ENCODE measurements at regions not wholly inside any gene's neighbourhood (a gene's known extent, or its start where the extent isn't known, plus 50 kb on each side); places are given as distances from the start of the nearest gene placed in this dataset.
A peak's percentile ranks its signal among the peaks of the same experiment; 100 is the strongest.

- Histone ChIP-seq H2BK5ac (ENCODE audit: low read length) (no peak overlapping the region), H2BK15ac (replicated peaks; ENCODE audit: low read depth) (no peak overlapping the region), H3K79me2 (ENCODE audit: control insufficient read depth, insufficient read depth, low read length) (no peaks in the 10 kb centered on the region), H3K79me1 (ENCODE audit: low read length) (no peaks in the 10 kb centered on the region), H3K4me2 (ENCODE audit: low read length) (no peak overlapping the region), H3K18ac (ENCODE audit: low read length) (no peak overlapping the region), H3K23ac (ENCODE audit: low read length) (no peak overlapping the region), H3K4me1 (ENCODE audit: control insufficient read depth, low read depth, low read length) (no peaks in the 10 kb centered on the region), H3K4me3 (ENCODE audit: low read length) (no peak overlapping the region), H3K27me3 (ENCODE audit: insufficient read depth, low read length, poor library complexity) (no peaks in the 10 kb centered on the region), H3K9ac (ENCODE audit: low read length) (no peak overlapping the region), H3K27ac (ENCODE audit: low read depth, low read length) (no peak overlapping the region), H4K5ac (ENCODE audit: low read length) (no peak overlapping the region), H3K4ac (ENCODE audit: low read depth, low read length) (no peak overlapping the region), H3K56ac (ENCODE audit: low read length) (no peak overlapping the region), H4K8ac (ENCODE audit: low read depth, low read length) (no peak overlapping the region), H3K36me3 (ENCODE audit: control insufficient read depth, insufficient read depth, low read length) (no peaks in the 10 kb centered on the region), H2AK5ac (ENCODE audit: low read length) (no peak overlapping the region), H2BK120ac (ENCODE audit: low read depth, low read length) (no peak overlapping the region)
- DNase-seq, result no peak
- WGBS (ENCODE audit: extremely low coverage, insufficient coverage, low lambda C conversion rate), result no CpG with 5 or more reads among the region's 2 CpGs
Measured at GRCh38 chr15:93980261-93980911, 251.0 kb upstream of the MCTP2 start.

DNA sequence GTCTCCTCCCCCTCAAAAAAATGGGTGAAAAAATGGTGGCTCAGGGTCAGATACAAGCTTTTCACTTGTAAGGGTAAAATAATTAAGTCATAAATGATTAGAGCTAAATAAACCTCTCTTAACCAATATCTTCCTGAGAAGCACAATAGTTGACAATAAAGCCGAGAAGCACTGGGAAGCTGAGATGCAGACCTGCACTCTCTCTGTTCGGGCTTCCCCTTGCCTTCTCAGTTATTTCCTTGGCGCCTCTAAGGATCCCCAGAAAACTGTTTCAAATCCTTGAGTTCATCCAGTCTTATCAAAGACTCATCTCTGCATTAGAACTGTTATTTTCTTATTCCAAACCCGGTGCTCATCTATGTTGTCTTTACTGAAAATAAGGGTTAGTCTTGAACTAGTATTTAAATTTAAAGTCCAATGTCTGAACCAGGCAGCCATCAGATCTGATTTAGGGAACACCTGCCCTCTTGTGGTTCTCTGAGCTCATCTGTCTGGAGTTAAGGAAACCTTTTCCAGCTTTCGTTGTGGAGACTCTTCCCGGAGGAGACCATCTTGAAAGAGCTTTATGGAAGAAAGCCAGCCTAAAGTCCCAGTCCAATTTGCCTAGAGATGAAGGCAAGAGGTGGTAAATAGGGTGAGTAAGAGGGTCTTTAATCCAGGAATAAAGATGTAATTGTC lies 256.4 kb upstream of the MCTP2 start:
- no peak overlapping the region for H4K5ac ChIP-seq (ENCODE audit: low read length)
- H3K4me2 ChIP-seq (ENCODE audit: low read length), result no peak overlapping the region
- no peak overlapping the region for H3K18ac ChIP-seq (ENCODE audit: low read length)
- H3K79me2 ChIP-seq (ENCODE audit: control insufficient read depth, insufficient read depth, low read length), result no peaks in the 10 kb centered on the region
- no peak overlapping the region for H3K27ac ChIP-seq (ENCODE audit: low read depth, low read length)
- no peak overlapping the region for H3K23ac ChIP-seq (ENCODE audit: low read length)
- H2AK5ac ChIP-seq (ENCODE audit: low read length), result no peak overlapping the region
- H4K8ac ChIP-seq (ENCODE audit: low read depth, low read length), result no peak overlapping the region
- no peak overlapping the region for H2BK120ac ChIP-seq (ENCODE audit: low read depth, low read length)
- no CpG with 5 or more reads among the region's 6 CpGs for WGBS (ENCODE audit: extremely low coverage, insufficient coverage, low lambda C conversion rate)
- no peak overlapping the region for H3K4me3 ChIP-seq (ENCODE audit: low read length)
- DNase-seq, result peak; percentile 82
- no peaks in the 10 kb centered on the region for H3K36me3 ChIP-seq (ENCODE audit: control insufficient read depth, insufficient read depth, low read length)
- no peaks in the 10 kb centered on the region for H3K27me3 ChIP-seq (ENCODE audit: insufficient read depth, low read length, poor library complexity)
- H3K56ac ChIP-seq (ENCODE audit: low read length), result no peak overlapping the region
- no peaks in the 10 kb centered on the region for H3K79me1 ChIP-seq (ENCODE audit: low read length)
- no peaks in the 10 kb centered on the region for H3K4me1 ChIP-seq (ENCODE audit: control insufficient read depth, low read depth, low read length)
- H3K9ac ChIP-seq (ENCODE audit: low read length), result no peak overlapping the region
- no peak overlapping the region for H3K4ac ChIP-seq (ENCODE audit: low read depth, low read length)
- H2BK5ac ChIP-seq (ENCODE audit: low read length), result no peak overlapping the region
- no peak overlapping the region for H2BK15ac ChIP-seq (replicated peaks; ENCODE audit: low read depth)

- Histone ChIP-seq H4K5ac (ENCODE audit: low read length) (no peak overlapping the region), H2BK15ac (replicated peaks; ENCODE audit: low read depth) (no peak overlapping the region), H3K23ac (ENCODE audit: low read length) (no peak overlapping the region), H3K4me1 (ENCODE audit: control insufficient read depth, low read depth, low read length) (no peaks in the 10 kb centered on the region), H2AK5ac (ENCODE audit: low read length) (no peak overlapping the region), H2BK120ac (ENCODE audit: low read depth, low read length) (no peak overlapping the region), H2BK5ac (ENCODE audit: low read length) (no peak overlapping the region), H3K56ac (ENCODE audit: low read length) (no peak overlapping the region), H3K4me3 (ENCODE audit: low read length) (no peak overlapping the region), H3K36me3 (ENCODE audit: control insufficient read depth, insufficient read depth, low read length) (no peaks in the 10 kb centered on the region), H3K18ac (ENCODE audit: low read length) (no peak overlapping the region), H3K27ac (ENCODE audit: low read depth, low read length) (no peak overlapping the region), H3K79me2 (ENCODE audit: control insufficient read depth, insufficient read depth, low read length) (no peaks in the 10 kb centered on the region), H3K9ac (ENCODE audit: low read length) (no peak overlapping the region), H3K4ac (ENCODE audit: low read depth, low read length) (no peak overlapping the region), H3K79me1 (ENCODE audit: low read length) (no peaks in the 10 kb centered on the region), H4K8ac (ENCODE audit: low read depth, low read length) (no peak overlapping the region), H3K4me2 (ENCODE audit: low read length) (no peak overlapping the region), H3K27me3 (ENCODE audit: insufficient read depth, low read length, poor library complexity) (no peaks in the 10 kb centered on the region)
- no peak for DNase-seq
- WGBS (ENCODE audit: extremely low coverage, insufficient coverage, low lambda C conversion rate), result no CpG with 5 or more reads among the region's 5 CpGs
Measured at GRCh38 chr15:93973287-93973686, 258.1 kb upstream of the MCTP2 start.

DNA sequence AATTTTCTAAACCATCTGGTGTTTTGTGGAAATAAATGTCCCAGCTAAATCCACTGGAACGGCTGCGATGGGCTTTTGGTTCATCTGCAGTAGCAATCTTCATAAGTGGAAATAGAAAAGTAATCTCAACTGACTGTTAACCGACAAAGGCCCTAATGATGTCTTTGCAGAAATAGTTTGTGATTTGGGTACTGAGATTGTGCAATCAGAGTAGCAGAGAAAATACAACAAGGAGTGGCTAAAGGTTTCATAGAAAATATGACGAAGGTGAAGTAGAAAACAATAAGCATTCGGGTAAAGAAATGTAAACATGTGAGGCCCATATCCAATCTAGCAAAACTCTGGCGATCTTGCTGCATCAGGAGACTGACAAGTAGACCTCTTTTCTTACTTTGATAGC lies 262.6 kb upstream of the MCTP2 start:
- H3K9ac ChIP-seq (ENCODE audit: low read length), result no peak overlapping the region
- no peak overlapping the region for H2BK120ac ChIP-seq (ENCODE audit: low read depth, low read length)
- DNase-seq, result no peak
- no peak overlapping the region for H2BK5ac ChIP-seq (ENCODE audit: low read length)
- H3K27me3 ChIP-seq (ENCODE audit: insufficient read depth, low read length, poor library complexity), result no peaks in the 10 kb centered on the region
- no peak overlapping the region for H3K18ac ChIP-seq (ENCODE audit: low read length)
- no peaks in the 10 kb centered on the region for H3K79me1 ChIP-seq (ENCODE audit: low read length)
- no peak overlapping the region for H3K23ac ChIP-seq (ENCODE audit: low read length)
- no peak overlapping the region for H3K4ac ChIP-seq (ENCODE audit: low read depth, low read length)
- no peak overlapping the region for H2AK5ac ChIP-seq (ENCODE audit: low read length)
- no peak overlapping the region for H4K8ac ChIP-seq (ENCODE audit: low read depth, low read length)
- H3K56ac ChIP-seq (ENCODE audit: low read length), result no peak overlapping the region
- H3K79me2 ChIP-seq (ENCODE audit: control insufficient read depth, insufficient read depth, low read length), result no peaks in the 10 kb centered on the region
- H4K5ac ChIP-seq (ENCODE audit: low read length), result no peak overlapping the region
- H3K4me2 ChIP-seq (ENCODE audit: low read length), result no peak overlapping the region
- no CpG with 5 or more reads among the region's 6 CpGs for WGBS (ENCODE audit: extremely low coverage, insufficient coverage, low lambda C conversion rate)
- H3K4me1 ChIP-seq (ENCODE audit: control insufficient read depth, low read depth, low read length), result no peaks in the 10 kb centered on the region
- no peak overlapping the region for H2BK15ac ChIP-seq (replicated peaks; ENCODE audit: low read depth)
- no peaks in the 10 kb centered on the region for H3K36me3 ChIP-seq (ENCODE audit: control insufficient read depth, insufficient read depth, low read length)
- H3K4me3 ChIP-seq (ENCODE audit: low read length), result no peak overlapping the region
- H3K27ac ChIP-seq (ENCODE audit: low read depth, low read length), result no peak overlapping the region

DNA sequence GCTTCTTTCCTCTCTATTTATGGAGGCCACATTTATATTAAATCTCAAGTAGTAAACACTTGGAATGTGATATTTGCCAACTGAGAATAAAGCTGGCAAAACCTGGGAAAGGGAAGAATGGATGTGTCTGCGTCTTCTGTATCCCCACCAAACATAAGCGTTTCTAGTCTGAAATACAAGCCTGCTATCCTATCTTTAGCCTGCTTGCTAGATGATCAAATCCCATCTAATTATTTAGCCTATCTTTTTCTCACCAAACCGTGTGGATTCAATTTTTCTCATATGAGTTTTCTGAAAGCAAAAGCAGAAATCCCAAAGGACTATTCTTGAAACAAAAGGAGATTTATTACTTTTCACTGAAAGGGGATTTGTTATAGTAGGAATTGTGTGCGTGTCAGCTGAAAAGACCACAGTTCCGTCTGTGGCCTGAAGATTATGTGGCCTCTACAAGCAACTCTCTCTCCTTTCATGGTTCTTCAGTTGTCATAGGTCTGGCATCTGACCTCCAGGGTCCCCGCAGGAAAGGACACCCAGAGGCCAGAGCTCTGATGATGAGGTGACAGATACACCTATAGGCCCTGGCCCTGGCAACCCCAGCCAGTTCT lies 266.0 kb upstream of the MCTP2 start:
- Histone ChIP-seq H4K8ac (ENCODE audit: low read depth, low read length) (no peak overlapping the region), H3K4me1 (ENCODE audit: control insufficient read depth, low read depth, low read length) (no peaks in the 10 kb centered on the region), H3K4ac (ENCODE audit: low read depth, low read length) (no peak overlapping the region), H2BK120ac (ENCODE audit: low read depth, low read length) (no peak overlapping the region), H3K23ac (ENCODE audit: low read length) (no peak overlapping the region), H2AK5ac (ENCODE audit: low read length) (no peak overlapping the region), H3K36me3 (ENCODE audit: control insufficient read depth, insufficient read depth, low read length) (no peaks in the 10 kb centered on the region), H3K4me3 (ENCODE audit: low read length) (no peak overlapping the region), H3K79me2 (ENCODE audit: control insufficient read depth, insufficient read depth, low read length) (no peaks in the 10 kb centered on the region), H3K9ac (ENCODE audit: low read length) (no peak overlapping the region), H3K79me1 (ENCODE audit: low read length) (no peaks in the 10 kb centered on the region), H2BK5ac (ENCODE audit: low read length) (no peak overlapping the region), H3K27me3 (ENCODE audit: insufficient read depth, low read length, poor library complexity) (no peaks in the 10 kb centered on the region), H2BK15ac (replicated peaks; ENCODE audit: low read depth) (no peak overlapping the region), H4K5ac (ENCODE audit: low read length) (no peak overlapping the region), H3K56ac (ENCODE audit: low read length) (no peak overlapping the region), H3K18ac (ENCODE audit: low read length) (no peak overlapping the region), H3K4me2 (ENCODE audit: low read length) (no peak overlapping the region), H3K27ac (ENCODE audit: low read depth, low read length) (no peak overlapping the region)
- WGBS (ENCODE audit: extremely low coverage, insufficient coverage, low lambda C conversion rate), result no CpG with 5 or more reads among the region's 6 CpGs
- no peak for DNase-seq
